ENCODE measurements at regions not wholly inside any gene's neighbourhood (a gene's known extent, or its start where the extent isn't known, plus 50 kb on each side); places are given as distances from the start of the nearest gene placed in this dataset.
"Not testable (repeated sequence)": the region's sequence is repeated elsewhere in the genome, so short reads cannot be mapped to it uniquely, and the experiment has no call there.

- no peak for DNase-seq
Observed at GRCh38 chr5:157956271-157956885, 97.4 kb upstream of the CLINT1 start.

DNA sequence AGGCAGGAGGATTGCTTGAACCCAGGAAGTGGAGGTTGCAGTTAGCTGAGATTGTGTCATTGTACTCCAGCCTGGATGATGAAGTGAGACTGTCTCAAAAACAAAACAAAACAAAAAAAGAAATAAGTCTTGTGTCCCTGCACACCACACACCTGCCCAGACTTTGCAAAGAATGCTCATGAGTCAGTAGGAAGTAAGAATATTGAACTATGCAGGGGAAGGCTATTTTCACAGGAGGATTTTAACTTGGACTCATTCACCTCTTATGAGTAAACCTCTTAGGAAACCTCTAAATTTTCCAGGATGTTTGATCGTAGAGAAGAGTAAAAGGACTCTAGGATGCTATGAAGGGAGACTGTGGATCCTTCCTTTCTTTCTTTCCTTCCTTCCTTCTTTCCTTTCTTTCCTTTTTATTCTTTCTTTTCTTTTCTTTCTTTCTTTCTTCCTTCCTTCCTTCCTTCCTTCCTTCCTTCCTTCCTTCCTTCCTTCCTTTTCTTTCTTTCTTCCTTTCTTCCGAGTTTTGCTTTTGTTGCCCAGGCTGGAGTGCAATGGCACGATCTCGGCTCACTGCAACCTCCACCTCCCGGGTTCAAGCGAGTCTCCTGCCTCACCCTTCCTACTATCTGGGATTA lies 96.7 kb upstream of the CLINT1 start:
- DNase-seq = no peak

DNA sequence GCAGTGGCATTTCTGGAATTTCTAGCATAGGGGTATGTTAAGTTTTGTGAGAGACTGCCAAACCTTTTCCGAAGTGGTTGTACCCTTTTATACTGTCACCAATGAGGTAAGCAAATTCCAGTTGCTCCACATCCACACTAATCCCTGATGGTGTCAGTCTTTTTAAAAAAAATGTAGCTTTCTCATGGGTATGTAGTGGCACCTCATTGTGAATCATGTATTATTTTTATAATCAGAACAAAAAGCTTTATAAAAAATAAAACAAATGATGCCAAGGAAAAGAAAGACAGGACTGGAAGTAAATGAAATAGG lies 93.4 kb upstream of the CLINT1 start:
- DNase-seq = peak; percentile 19

DNA sequence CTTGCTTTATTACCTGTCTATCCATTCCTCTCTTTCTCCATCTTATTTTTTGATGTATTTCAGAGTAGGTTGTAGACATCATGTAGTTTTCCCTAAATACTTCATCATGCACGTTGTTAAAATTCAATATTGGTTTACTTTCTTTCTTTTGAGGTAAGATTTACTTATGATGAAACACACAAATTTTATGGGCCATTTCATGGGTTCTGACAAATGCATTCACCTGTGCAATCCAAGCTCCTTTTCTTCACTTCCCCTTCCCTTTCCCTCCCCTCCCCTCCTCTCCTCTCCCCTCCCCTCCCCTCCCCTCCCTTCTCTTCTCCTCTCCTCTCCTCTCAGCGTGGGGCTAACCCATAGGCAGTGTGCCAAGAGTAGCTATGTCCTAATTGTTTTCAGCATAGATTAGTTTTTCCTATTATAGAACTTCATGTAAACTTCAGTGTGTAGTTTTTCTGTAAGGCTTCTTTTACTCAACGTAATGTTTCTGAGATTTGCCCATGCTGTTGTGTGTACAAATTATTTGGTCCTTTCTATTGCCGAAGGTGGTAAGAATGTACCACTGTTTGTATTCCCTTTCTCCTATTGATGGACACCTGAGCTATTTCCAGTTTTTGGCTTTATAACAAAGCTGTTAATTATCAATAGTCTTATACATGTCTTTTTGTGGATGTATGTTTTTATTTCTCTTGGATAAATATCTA lies 92.9 kb upstream of the CLINT1 start:
- no peak for DNase-seq

- DNase-seq = no peak
Observed at GRCh38 chr5:157949520-157949919, 90.6 kb upstream of the CLINT1 start.

DNA sequence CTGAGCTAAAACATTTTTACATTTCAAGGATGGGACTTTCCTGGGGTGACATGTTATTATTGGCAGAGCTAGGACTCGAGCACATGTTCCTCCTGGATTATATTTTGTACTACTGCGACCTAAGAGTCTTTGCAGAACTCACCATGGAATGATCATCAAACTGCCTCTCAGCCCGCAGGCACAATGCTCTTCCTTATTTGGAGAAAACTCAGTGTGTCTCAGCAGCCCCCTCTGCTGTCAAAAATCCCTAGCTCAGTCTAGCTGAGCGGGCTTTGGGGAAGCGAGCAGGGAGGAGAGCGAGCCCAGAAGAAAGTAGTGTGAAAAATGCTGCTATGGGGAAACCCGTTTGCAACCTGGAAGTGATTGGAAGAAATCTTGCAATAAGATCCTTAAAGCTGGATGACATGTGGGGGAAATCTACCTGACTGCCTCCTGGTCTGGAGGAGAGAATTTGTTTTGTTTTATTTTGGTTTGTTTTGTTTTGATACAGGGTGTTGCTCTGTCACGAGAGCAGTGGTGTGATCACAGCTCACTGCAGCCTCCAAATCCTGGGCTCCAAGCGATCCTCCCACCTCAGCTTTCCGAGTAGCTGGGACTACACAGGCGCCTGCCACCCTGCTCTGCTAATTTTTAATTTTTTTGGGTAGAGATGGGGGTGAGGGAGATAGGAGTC lies 89.9 kb upstream of the CLINT1 start:
- peak; percentile 97 for DNase-seq

DNA sequence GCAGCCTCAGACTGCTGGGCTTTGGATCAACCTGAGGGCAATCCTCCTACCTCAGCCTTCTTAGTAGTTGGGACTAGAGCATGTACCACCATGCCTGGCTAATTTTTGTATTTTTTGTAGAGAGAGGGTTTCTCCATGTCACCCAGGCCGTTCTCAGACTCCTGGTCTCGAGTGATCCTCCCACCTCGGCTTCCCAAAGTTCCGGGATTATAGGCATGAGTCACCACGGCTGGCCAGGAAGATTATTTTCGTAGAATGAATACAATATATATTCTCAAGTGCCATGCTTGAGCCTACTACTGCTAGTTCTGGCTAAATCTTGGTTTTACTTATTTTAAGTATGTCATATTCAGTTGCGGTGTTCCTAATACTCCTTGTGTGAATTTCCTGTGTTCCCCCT lies 88.2 kb upstream of the CLINT1 start:
- DNase-seq = no peak

- DNase-seq = not testable (repeated sequence)
Observed at GRCh38 chr5:157945822-157946221, 86.9 kb upstream of the CLINT1 start.

GRCh38 chr5:157944938-157945337 lies 86.0 kb upstream of the CLINT1 start:
- DNase-seq = no peak

DNA sequence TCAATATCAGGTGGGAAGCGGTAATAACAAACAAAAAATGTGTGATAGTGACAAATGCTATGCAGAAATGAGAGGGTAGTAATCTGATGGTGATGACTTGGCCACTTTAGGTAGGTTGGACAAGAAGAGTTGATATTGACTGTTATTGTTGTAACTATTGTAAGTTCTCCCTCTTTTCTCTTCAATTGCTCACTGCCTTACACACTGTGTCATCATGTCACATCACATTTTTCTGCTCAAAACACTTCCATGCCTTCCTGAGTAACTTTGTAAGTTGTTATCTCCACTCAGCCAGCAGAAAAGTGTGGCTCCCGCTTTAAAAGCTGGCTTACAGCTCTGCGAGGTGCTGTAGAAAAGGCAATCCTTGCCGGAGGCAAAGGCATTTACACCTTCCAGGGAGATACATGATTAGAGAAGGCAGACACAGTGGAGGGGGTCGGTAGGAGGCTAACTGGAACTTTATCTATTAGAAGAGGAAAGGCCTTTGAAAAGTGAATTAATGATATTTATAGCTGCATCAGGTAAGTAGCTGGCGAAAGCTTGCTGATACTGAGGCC lies 85.2 kb upstream of the CLINT1 start:
- no peak for DNase-seq

DNA sequence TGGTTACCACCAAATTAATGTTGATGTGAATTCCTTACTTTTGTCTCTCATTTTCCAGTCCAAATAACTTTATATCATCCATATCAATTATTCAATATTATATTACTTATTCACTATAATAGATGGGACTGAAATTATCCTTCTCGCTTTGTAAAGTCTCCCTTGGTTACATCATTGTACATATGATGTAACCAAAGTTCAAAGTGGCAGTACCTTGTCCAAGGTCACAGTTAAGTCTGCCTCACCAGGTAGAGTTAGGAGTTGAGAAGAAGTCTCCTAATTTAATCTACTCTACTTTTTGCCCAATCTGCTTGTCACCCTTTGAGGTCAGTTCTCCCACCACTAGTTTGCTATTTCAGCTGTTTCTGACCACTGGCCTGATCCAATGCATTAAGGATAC lies 83.7 kb upstream of the CLINT1 start:
- DNase-seq = no peak

DNA sequence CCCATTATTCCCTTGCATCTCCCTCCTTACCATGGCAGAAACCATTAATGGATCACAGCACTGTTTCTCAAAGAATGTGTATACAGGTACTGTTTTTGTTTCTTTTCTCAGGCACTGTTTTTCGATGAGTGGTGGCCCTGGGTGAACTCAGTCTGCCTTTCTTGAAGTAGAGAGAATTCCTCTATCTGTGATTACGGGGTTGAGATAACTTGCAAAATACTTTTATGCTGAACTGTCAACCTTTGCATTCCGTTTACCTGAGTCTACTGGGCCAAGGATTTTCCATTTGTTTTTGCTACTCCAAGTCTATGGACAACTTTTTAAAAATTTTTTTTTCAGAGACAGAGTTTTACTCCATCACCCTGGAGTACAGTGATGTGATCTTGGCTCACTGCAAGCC lies 82.7 kb upstream of the CLINT1 start:
- no peak for DNase-seq

DNA sequence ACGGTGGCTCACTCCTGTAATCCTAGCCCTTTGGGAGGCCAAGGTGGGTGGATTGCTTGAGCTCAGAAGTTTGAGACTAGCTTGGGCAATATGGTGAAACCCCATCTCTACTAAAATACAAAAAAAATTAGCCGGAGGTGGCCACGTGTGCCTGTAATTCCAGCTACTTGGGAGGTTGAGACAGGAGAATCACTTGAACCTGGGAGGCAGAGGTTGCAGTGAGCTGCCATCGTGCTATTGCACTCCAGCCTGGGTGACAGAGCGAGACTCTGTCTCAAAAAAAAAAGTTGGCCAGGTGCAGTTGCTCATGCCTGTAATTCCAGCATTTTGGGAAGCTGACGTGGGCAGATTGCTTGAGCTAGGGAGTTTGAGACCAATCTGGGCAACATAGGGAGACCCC lies 79.2 kb upstream of the CLINT1 start:
- DNase-seq = not testable (repeated sequence)

DNA sequence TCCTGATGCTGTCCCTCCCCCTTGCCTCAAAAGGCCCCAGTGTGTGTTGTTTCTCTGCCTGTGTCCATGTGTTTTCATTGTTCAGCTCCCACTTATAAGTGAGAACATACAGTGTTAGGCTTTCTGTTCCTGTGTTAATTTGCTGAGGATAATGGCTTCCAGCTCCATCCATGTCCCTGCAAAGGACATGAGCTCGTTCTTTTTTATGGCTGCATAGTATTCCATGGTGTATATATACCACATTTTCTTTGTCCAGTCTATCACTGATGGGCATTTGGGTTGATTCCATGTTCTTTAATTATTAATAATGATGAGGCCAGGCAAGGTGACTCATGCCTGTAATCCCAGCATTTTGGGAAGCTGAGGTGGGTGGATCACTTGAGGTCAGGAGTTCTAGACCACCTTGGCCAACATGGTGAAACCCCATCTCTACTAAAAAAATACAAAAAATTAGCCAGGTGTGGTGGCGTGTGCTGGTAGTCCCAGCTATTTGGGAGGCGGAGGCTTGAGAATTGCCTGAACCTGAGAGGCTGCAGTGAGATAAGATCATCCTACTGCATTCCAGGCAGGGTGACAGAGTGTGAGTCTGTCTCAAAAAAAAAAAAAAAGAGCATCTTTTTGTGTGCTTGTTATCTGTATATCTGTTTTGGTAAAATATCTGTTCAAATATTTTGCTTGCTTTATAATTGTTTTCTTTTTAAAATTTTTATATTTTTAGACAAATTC lies 78.0 kb upstream of the CLINT1 start:
- DNase-seq = not testable (repeated sequence)

DNA sequence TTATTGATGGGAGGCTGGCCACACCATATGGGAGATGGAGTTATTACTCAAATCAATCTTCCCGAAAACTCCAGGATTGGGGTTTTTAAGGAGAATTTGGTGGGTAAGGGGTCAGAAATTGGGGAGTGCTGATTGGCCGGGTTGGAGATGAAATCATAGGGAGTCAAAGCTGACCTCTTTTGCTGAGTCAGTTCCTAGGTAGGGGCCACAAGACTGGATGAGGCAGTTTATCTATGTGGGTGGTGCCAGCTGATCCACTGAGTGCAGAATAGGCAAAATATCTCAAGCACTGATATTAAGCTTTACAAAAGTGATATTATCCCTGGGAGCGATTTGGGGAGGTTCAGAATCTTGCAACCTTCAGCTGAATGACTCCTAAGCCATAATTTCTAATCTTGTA lies 75.7 kb upstream of the CLINT1 start:
- no peak for DNase-seq

DNA sequence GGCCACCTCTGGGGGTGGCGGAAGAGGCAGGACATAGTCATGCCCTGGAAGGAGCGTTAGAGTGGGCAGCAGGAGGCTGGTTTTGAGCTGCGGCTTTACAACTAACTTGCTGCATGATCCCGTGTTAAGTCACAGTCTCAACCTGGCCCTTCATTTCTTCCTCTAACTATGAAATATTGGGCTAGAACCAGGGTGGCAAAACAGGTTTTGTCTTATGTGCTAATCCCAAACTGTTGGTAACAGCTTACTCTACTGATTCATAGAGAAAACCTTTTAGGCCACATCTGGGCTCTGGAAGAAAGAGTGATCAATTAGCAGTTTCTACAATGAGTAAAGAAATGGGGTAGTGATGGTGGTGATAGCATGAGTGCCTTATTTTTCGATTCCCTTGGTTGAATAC lies 74.1 kb upstream of the CLINT1 start:
- DNase-seq = no peak

DNA sequence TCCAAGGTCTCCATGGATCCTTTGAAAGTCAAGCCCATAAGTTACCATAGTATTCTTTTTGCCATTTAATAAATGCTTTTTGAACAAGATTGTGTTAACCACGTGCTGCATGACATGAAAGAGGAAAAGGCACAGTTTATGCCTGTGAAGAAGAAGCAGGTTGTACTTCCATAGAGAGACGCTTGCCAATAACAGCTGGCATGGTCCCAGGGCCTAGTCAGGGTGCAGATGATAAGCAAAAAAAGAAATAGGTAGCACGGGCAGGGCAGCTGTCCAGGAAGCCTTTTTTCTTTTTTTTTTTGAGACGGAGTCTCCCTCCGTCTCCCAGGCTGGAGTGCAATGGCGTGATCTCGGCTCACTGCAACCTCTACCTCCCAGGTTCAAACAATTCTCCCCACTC lies 71.8 kb upstream of the CLINT1 start:
- no peak for DNase-seq

GRCh38 chr5:157926977-157927376 lies 68.0 kb upstream of the CLINT1 start:
- DNase-seq = no peak

DNA sequence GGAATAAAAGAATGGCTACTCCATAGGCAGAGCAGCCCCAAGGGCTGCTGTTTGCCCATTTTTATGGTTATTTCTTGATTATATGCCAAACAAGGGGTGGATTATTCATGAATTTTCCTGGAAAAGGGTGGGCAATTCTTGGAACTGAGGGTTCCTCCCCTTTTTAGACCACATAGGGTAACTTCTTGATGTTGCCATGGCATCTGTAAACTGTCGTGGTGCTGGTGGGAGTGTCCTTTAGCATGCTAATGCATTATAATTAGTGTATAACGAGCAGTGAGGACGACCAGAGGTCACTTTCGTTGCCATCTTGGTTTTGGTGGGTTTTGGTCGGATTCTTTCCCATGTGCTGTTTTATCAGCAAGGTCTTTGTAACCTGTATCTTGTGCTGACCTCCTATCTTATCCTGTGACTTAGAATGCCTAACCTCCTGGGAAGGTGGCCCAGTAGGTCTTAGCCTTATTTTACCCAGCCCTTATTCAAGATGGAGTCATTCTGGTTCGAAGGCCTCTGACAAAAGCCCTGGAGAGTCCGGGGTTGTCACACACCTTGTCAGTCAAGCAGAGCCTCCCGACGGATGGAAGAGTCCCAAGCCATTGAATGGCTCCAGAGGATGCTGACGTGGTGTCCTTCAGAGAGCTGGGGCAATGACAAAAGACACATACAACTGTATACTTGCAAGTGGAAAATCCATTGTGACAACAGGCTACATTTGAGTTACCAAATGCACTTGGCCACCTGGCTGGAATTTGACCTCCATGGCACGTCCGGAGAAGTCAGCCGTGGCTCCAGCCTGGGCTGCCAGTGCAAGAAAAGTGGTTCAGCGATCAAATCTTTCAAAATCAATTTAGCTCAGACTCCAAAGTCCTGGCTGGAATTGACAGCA lies 67.1 kb upstream of the CLINT1 start:
- no peak for DNase-seq

DNA sequence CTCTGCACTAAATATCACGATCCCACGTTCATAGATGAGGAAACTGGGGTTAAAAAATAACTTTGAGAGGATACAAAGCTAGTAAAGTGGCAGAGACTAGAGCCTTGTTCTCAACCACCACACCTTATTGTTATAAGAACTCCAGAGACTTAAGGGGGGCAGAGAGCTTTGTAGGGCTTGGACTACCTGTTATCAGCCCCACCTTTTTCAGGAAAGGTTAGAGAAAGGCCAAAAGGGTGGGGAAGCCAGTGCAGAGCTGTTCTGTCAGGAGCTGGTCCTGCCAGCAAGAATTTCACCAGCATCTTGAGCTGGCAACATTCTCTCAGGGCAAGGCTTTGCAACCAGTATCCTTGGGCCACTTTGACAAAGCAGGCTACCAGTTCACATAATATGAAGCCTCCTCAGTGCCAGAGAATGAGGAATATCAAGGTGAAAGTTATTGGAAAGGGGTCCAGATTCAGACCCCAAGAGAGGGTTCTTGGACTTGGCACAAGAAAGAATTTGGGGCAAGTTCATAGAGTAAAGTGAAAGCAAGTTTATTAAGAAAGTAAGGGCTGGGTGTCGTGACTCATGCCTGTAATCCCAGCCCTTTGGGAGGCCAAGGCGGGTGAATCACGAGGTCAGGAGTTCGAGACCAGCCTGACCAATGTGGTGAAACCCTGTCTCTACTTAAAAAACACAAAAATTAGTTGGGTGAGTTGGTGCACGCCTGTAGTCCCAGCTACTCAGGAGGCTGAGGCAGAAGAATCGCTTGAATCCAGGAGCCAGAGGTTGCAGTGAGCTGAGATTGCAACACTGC lies 66.2 kb upstream of the CLINT1 start:
- no peak for DNase-seq

DNA sequence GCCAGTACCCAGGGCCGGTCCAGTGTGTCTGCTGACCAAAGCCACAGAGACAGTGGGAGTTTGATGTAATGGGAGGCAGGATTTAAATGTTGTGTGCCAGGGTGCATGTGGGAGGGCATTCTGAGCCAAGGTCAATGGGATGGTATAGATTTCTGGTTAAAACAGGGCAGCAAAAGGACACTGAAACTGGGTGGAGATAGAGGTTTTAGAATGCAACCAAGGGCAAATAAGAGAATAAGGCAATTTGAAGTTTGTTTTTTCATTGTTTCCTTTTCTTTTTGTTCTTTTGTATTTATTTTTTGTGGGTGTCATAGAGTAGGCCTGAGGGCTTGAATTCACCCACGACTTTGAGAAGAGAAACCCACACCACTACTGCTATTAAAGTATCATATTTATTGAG lies 65.5 kb upstream of the CLINT1 start:
- DNase-seq = no peak
